GM23338 (cell line): ENCODE measurements at regions not wholly inside any gene's neighbourhood (a gene's known extent, or its start where the extent isn't known, plus 50 kb on each side); places are given as distances from the start of the nearest gene placed in this dataset.

ENCODE experiments used
- CREB1 ChIP-seq: fragments of 250-450 bp; sonication (Bioruptor Pico); IDR thresholded peaks from 2 replicates; pipeline ENCODE4 v1.5.0; 2020; ENCODE audit warnings: low read depth, mild to moderate bottlenecking, moderate library complexity
- EZH2 ChIP-seq: fragments of 200-600 bp; sonication (generic); IDR thresholded peaks from one replicate; pipeline ENCODE4 v1.8.0; 2017; ENCODE audit warnings: antibody characterized with exemption, mild to moderate bottlenecking, low read depth; ENCODE audit not compliant: unreplicated experiment
- EZH2phosphoT487 ChIP-seq: fragments of 200-600 bp; sonication (generic); IDR thresholded peaks from one replicate; pipeline ENCODE4 v1.8.1; 2018; ENCODE audit warnings: antibody characterized with exemption; ENCODE audit not compliant: unreplicated experiment
- JUNB ChIP-seq: IDR thresholded peaks from one replicate; pipeline ENCODE4 v1.6.1; 2016; ENCODE audit warnings: antibody characterized with exemption; ENCODE audit not compliant: unreplicated experiment
- NANOG ChIP-seq: IDR thresholded peaks from 2 replicates; pipeline ENCODE4 v1.6.1; 2016; ENCODE audit warnings: antibody characterized with exemption, borderline replicate concordance
- POLR2AphosphoS5 ChIP-seq: IDR thresholded peaks from 2 replicates; pipeline ENCODE4 v1.6.1; 2016; ENCODE audit warnings: antibody characterized with exemption, low read depth
- STAT1 ChIP-seq: IDR thresholded peaks from one replicate; pipeline ENCODE4 v1.6.1; 2016; ENCODE audit warnings: antibody characterized with exemption; ENCODE audit not compliant: unreplicated experiment
- ZNF114 ChIP-seq: fragments of 250-450 bp; sonication (Bioruptor Pico); IDR thresholded peaks from 2 replicates; pipeline ENCODE4 v1.5.0; 2020; ENCODE audit warnings: mild to moderate bottlenecking, moderate library complexity
- ZNF331 ChIP-seq: fragments of 250-450 bp; sonication (Bioruptor Pico); IDR thresholded peaks from 2 replicates; pipeline ENCODE4 v1.5.0; 2020; ENCODE audit warnings: low read depth, mild to moderate bottlenecking, moderate library complexity
- TF ChIP-seq, protein P1 (sequence below), 2 experiments: fragments of 200-600 bp in 1 of 2; sonication (generic) in 1 of 2; conservative IDR thresholded peaks; 2 replicates each; pipeline versions ENCODE4 v1.5.1 to v1.6.1; 2016 to 2017; ENCODE audit warnings: antibody characterized with exemption in 2 of 2, low read depth in 2 of 2, mild to moderate bottlenecking in 2 of 2, moderate library complexity in 1 of 2
- TF ChIP-seq, protein P2 (sequence below): fragments of 250-450 bp; sonication (Bioruptor Pico); IDR thresholded peaks from 2 replicates; pipeline ENCODE4 v1.5.0; 2020; ENCODE audit warnings: mild to moderate bottlenecking, moderate library complexity
- TF ChIP-seq, protein P3 (sequence below): IDR thresholded peaks from 2 replicates; pipeline ENCODE4 v1.6.1; 2016; ENCODE audit warnings: antibody characterized with exemption
- TF ChIP-seq, protein P4 (sequence below): IDR thresholded peaks from one replicate; pipeline ENCODE4 v1.6.1; 2018; ENCODE audit warnings: antibody characterized with exemption; ENCODE audit not compliant: unreplicated experiment

DNA sequence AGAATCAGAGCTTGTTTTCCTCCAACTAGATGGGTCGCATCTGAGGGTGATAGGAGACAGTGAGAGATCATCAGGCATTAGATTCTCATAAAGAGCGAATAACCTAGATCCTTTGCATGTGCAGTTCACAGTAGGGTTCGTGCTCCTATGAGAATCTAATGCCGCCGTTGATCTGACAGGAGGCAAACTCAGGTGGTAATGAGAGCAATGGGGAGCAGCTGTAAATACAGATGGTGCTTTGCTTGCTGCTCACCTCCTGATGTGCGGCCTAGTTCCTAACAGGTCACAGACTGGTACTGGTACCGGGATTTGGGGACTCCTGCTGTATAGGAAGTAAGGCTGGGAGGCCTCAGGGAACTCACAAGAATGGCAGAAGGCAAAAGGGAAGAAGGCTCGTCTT is 276.5 kb downstream of the FAT4 start:
- TF ChIP-seq, protein P1, sequence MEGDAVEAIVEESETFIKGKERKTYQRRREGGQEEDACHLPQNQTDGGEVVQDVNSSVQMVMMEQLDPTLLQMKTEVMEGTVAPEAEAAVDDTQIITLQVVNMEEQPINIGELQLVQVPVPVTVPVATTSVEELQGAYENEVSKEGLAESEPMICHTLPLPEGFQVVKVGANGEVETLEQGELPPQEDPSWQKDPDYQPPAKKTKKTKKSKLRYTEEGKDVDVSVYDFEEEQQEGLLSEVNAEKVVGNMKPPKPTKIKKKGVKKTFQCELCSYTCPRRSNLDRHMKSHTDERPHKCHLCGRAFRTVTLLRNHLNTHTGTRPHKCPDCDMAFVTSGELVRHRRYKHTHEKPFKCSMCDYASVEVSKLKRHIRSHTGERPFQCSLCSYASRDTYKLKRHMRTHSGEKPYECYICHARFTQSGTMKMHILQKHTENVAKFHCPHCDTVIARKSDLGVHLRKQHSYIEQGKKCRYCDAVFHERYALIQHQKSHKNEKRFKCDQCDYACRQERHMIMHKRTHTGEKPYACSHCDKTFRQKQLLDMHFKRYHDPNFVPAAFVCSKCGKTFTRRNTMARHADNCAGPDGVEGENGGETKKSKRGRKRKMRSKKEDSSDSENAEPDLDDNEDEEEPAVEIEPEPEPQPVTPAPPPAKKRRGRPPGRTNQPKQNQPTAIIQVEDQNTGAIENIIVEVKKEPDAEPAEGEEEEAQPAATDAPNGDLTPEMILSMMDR (conservative IDR thresholded peaks at IDR 0.05; ENCODE audit: low read depth in 2 of 2): no peak
- TF ChIP-seq EZH2: no peak
- TF ChIP-seq, protein P2, sequence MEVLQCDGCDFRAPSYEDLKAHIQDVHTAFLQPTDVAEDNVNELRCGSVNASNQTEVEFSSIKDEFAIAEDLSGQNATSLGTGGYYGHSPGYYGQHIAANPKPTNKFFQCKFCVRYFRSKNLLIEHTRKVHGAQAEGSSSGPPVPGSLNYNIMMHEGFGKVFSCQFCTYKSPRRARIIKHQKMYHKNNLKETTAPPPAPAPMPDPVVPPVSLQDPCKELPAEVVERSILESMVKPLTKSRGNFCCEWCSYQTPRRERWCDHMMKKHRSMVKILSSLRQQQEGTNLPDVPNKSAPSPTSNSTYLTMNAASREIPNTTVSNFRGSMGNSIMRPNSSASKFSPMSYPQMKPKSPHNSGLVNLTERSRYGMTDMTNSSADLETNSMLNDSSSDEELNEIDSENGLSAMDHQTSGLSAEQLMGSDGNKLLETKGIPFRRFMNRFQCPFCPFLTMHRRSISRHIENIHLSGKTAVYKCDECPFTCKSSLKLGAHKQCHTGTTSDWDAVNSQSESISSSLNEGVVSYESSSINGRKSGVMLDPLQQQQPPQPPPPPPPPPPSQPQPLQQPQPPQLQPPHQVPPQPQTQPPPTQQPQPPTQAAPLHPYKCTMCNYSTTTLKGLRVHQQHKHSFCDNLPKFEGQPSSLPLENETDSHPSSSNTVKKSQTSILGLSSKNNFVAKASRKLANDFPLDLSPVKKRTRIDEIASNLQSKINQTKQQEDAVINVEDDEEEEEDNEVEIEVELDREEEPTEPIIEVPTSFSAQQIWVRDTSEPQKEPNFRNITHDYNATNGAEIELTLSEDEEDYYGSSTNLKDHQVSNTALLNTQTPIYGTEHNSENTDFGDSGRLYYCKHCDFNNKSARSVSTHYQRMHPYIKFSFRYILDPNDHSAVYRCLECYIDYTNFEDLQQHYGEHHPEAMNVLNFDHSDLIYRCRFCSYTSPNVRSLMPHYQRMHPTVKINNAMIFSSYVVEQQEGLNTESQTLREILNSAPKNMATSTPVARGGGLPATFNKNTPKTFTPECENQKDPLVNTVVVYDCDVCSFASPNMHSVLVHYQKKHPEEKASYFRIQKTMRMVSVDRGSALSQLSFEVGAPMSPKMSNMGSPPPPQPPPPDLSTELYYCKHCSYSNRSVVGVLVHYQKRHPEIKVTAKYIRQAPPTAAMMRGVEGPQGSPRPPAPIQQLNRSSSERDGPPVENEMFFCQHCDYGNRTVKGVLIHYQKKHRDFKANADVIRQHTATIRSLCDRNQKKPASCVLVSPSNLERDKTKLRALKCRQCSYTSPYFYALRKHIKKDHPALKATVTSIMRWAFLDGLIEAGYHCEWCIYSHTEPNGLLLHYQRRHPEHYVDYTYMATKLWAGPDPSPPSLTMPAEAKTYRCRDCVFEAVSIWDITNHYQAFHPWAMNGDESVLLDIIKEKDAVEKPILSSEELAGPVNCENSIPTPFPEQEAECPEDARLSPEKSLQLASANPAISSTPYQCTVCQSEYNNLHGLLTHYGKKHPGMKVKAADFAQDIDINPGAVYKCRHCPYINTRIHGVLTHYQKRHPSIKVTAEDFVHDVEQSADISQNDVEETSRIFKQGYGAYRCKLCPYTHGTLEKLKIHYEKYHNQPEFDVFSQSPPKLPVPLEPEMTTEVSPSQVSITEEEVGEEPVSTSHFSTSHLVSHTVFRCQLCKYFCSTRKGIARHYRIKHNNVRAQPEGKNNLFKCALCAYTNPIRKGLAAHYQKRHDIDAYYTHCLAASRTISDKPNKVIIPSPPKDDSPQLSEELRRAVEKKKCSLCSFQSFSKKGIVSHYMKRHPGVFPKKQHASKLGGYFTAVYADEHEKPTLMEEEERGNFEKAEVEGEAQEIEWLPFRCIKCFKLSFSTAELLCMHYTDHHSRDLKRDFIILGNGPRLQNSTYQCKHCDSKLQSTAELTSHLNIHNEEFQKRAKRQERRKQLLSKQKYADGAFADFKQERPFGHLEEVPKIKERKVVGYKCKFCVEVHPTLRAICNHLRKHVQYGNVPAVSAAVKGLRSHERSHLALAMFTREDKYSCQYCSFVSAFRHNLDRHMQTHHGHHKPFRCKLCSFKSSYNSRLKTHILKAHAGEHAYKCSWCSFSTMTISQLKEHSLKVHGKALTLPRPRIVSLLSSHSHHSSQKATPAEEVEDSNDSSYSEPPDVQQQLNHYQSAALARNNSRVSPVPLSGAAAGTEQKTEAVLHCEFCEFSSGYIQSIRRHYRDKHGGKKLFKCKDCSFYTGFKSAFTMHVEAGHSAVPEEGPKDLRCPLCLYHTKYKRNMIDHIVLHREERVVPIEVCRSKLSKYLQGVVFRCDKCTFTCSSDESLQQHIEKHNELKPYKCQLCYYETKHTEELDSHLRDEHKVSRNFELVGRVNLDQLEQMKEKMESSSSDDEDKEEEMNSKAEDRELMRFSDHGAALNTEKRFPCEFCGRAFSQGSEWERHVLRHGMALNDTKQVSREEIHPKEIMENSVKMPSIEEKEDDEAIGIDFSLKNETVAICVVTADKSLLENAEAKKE (CRISPR knock-in tag): no peak
- TF ChIP-seq, protein P3, sequence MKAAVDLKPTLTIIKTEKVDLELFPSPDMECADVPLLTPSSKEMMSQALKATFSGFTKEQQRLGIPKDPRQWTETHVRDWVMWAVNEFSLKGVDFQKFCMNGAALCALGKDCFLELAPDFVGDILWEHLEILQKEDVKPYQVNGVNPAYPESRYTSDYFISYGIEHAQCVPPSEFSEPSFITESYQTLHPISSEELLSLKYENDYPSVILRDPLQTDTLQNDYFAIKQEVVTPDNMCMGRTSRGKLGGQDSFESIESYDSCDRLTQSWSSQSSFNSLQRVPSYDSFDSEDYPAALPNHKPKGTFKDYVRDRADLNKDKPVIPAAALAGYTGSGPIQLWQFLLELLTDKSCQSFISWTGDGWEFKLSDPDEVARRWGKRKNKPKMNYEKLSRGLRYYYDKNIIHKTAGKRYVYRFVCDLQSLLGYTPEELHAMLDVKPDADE: no peak
- no peak for TF ChIP-seq POLR2AphosphoS5
- TF ChIP-seq EZH2phosphoT487: no peak
- TF ChIP-seq CREB1 (CRISPR knock-in tag): no peak
- TF ChIP-seq, protein P4, sequence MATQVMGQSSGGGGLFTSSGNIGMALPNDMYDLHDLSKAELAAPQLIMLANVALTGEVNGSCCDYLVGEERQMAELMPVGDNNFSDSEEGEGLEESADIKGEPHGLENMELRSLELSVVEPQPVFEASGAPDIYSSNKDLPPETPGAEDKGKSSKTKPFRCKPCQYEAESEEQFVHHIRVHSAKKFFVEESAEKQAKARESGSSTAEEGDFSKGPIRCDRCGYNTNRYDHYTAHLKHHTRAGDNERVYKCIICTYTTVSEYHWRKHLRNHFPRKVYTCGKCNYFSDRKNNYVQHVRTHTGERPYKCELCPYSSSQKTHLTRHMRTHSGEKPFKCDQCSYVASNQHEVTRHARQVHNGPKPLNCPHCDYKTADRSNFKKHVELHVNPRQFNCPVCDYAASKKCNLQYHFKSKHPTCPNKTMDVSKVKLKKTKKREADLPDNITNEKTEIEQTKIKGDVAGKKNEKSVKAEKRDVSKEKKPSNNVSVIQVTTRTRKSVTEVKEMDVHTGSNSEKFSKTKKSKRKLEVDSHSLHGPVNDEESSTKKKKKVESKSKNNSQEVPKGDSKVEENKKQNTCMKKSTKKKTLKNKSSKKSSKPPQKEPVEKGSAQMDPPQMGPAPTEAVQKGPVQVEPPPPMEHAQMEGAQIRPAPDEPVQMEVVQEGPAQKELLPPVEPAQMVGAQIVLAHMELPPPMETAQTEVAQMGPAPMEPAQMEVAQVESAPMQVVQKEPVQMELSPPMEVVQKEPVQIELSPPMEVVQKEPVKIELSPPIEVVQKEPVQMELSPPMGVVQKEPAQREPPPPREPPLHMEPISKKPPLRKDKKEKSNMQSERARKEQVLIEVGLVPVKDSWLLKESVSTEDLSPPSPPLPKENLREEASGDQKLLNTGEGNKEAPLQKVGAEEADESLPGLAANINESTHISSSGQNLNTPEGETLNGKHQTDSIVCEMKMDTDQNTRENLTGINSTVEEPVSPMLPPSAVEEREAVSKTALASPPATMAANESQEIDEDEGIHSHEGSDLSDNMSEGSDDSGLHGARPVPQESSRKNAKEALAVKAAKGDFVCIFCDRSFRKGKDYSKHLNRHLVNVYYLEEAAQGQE: no peak
- TF ChIP-seq JUNB: no peak
- no peak for TF ChIP-seq STAT1
- TF ChIP-seq ZNF114 (CRISPR knock-in tag): no peak
- no peak for TF ChIP-seq NANOG
- no peak for TF ChIP-seq ZNF331 (CRISPR knock-in tag)
